Upper lobe of left lung (tissue), 6 donors: ENCODE measurements at regions not wholly inside any gene's neighbourhood (a gene's known extent, or its start where the extent isn't known, plus 50 kb on each side); places are given as distances from the start of the nearest gene placed in this dataset.

Source experiments
- ATAC-seq, 2 donors: fragments of 200-7000 bp; cut with Tn5 transposase; one replicate each; pipeline ENCODE4 v1.9.1; 2022; ENCODE audit warnings: mild to moderate bottlenecking in 2 of 2, moderate library complexity in 2 of 2; ENCODE audit not compliant: low FRiP score in 2 of 2
- DNase-seq, 2 donors: peaks; one replicate each; pipeline ENCODE4 v3.0.0-alpha.2; 2019 to 2020
- H3K27ac ChIP-seq, 4 donors: fragments of 200-600 bp; sonication (generic); one replicate each; pipeline ENCODE4 v1.5.1; 2016 to 2019
- H3K27me3 ChIP-seq, 4 donors: fragments of 200-600 bp; sonication (generic); one replicate each; pipeline ENCODE4 v1.5.1; 2017 to 2019
- H3K36me3 ChIP-seq, 4 donors: fragments of 200-600 bp; sonication (generic); one replicate each; pipeline ENCODE4 v1.5.1; 2016 to 2019
- H3K4me1 ChIP-seq, 4 donors: fragments of 200-600 bp; sonication (generic); one replicate each; pipeline ENCODE4 v1.5.1; 2018 to 2019
- H3K4me3 ChIP-seq, 4 donors: fragments of 200-600 bp; sonication (generic); one replicate each; pipeline ENCODE4 v1.5.1; 2017 to 2019; ENCODE audit warnings: mild to moderate bottlenecking in 2 of 4, moderate library complexity in 1 of 4
- H3K9me3 ChIP-seq, 4 donors: fragments of 200-600 bp; sonication (generic); one replicate each; pipeline ENCODE4 v1.5.1; 2018 to 2019
- EP300 ChIP-seq, 4 donors: sonication (generic); formaldehyde crosslinking; IDR thresholded peaks; one replicate each; pipeline ENCODE4 v1.5.1; 2017; ENCODE audit warnings: antibody characterized with exemption in 4 of 4, control low read depth in 2 of 4
- POLR2A ChIP-seq, 4 donors: fragments of 450-650 bp; IDR thresholded peaks; one replicate each; pipeline ENCODE4 v1.5.1; 2016 to 2017; ENCODE audit warnings: antibody characterized with exemption in 4 of 4, mild to moderate bottlenecking in 2 of 4
- POLR2AphosphoS5 ChIP-seq, 2 donors: sonication (generic); formaldehyde crosslinking; IDR thresholded peaks; one replicate each; pipeline ENCODE4 v1.5.1; 2017; ENCODE audit warnings: antibody characterized with exemption in 2 of 2
- WGBS, 2 donors: methylation state at CpG; one replicate each; pipeline ENCODE4 v1.1.5; 2017 to 2018; 5-methylcytosine and 5-hydroxymethylcytosine counted together
- TF ChIP-seq, protein P1 (sequence below), 6 experiments: fragments of 450-650 bp in 4 of 6; fragments of 200-600 bp in 2 of 6; sonication (generic) in 2 of 6; IDR thresholded peaks; one replicate each; pipeline ENCODE4 v1.5.1; 2016 to 2019; ENCODE audit warnings: antibody characterized with exemption in 6 of 6
- donor health status: DM: no; HTN: no; CAD: no; lungs with moderate emphysema.
- donor health status: DM: no; HTN: yes; CAD: no; lungs with severe emphysema.

DNA sequence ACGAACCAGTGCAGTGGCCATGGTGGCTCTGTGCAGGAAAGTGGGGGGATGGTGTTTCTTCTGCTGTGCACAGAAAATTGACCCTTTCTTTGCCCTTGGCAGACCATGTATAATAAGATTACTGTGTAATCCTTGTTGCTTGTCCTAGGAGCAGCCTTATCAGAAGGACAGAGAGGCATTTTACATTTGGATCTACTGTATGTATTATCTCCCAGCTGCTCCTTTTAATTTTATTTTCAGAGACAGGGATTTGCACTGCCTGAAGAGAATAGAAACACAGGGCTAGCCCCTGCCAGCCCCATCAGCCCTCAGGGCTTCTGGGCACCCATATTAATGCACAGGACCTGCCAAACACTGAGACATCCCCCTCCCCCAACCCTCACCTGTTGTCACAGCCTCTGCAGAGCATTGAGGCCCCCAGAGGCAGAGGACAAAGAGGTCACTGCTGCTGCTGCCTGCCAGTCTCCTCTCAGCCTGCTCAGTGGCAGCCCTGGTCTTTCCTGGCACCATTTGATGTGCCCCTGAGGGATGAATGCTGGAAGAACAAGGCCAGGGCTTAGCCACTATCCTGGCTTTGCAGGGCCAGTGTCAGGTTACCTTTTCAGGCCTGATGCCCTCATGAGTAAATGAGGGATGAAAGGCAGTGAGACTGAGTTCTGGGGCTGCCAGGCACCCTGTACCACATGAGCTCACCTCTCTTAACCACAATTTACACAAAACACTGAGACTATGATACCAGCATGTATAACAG is 533.4 kb downstream of the NTRK3 start:
- 23 to 60% methylated on average over 1 of the region's 1 CpG for WGBS, 2 donors
- no peak for ATAC-seq
- DNase-seq = no peak
- Histone ChIP-seq H3K27me3 (no peaks in the 10 kb centered on the region), H3K4me1 (no peaks in the 10 kb centered on the region), H3K9me3 (no peaks in the 10 kb centered on the region), H3K36me3 (no peaks in the 10 kb centered on the region), H3K27ac (no peak overlapping the region), H3K4me3 (no peak overlapping the region)
- no peak for TF ChIP-seq POLR2AphosphoS5 (IDR thresholded peaks at IDR 0.05)
- TF ChIP-seq, protein P1, sequence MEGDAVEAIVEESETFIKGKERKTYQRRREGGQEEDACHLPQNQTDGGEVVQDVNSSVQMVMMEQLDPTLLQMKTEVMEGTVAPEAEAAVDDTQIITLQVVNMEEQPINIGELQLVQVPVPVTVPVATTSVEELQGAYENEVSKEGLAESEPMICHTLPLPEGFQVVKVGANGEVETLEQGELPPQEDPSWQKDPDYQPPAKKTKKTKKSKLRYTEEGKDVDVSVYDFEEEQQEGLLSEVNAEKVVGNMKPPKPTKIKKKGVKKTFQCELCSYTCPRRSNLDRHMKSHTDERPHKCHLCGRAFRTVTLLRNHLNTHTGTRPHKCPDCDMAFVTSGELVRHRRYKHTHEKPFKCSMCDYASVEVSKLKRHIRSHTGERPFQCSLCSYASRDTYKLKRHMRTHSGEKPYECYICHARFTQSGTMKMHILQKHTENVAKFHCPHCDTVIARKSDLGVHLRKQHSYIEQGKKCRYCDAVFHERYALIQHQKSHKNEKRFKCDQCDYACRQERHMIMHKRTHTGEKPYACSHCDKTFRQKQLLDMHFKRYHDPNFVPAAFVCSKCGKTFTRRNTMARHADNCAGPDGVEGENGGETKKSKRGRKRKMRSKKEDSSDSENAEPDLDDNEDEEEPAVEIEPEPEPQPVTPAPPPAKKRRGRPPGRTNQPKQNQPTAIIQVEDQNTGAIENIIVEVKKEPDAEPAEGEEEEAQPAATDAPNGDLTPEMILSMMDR (IDR thresholded peaks at IDR 0.05) = no peak
- TF ChIP-seq POLR2A (IDR thresholded peaks at IDR 0.05) = no peak
- no peak for TF ChIP-seq EP300 (IDR thresholded peaks at IDR 0.05)

DNA sequence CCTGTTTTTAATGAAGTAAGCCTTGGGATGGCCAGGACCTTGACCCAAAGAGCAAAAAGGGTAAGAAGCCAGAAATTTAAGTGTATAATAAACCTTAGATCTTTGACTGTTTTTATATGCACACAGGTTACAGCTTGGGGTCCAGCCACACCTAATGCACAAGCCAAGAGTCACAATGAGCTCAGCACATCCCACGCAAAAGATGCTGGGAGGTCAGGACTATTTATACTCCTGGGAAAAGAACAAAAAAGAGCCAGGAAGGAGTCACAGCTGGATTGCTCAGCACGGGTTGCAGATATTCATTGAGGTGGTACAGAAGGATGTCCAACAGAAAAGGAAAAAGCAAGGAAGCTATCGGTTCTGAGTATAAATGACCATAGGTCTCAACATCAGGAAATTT is 536.3 kb downstream of the NTRK3 start:
- no peak for DNase-seq
- Histone ChIP-seq H3K9me3 (no peaks in the 10 kb centered on the region), H3K27ac (no peak overlapping the region), H3K36me3 (no peaks in the 10 kb centered on the region), H3K4me1 (no peaks in the 10 kb centered on the region), H3K27me3 (no peaks in the 10 kb centered on the region), H3K4me3 (no peak overlapping the region)
- WGBS, 2 donors = 74 to 84% methylated on average over 3 of the region's 3 CpGs
- ATAC-seq = no peak
- TF ChIP-seq, protein P1 (IDR thresholded peaks at IDR 0.05) = no peak
- no peak for TF ChIP-seq POLR2A (IDR thresholded peaks at IDR 0.05)
- no peak for TF ChIP-seq POLR2AphosphoS5 (IDR thresholded peaks at IDR 0.05)
- TF ChIP-seq EP300 (IDR thresholded peaks at IDR 0.05) = no peak

DNA sequence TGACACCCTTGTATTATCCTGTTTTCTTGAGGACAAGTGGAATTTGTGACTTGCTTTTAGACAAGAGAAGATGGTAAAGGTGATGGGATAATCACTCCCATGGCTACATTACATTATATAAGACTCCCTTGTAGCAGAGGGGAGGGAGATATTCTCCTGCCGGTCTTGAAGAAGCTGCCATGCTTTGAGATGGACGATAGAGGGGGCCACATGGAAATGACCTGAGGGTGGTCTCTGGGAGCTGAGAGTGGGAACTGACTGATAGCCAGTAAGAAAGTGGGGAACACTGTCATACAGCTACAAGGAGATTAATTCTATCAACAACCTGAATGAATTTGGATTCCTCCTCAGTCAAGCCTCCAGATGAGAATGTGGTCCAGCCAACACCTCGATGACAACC is 540.1 kb downstream of the NTRK3 start:
- Histone ChIP-seq H3K4me1 (no peaks in the 10 kb centered on the region), H3K4me3 (no peak overlapping the region), H3K9me3 (no peaks in the 10 kb centered on the region), H3K27ac (no peak overlapping the region), H3K36me3 (no peaks in the 10 kb centered on the region), H3K27me3 (no peaks in the 10 kb centered on the region)
- 43 to 53% methylated on average over 3 of the region's 3 CpGs for WGBS, 2 donors
- DNase-seq = no peak
- no peak for ATAC-seq
- TF ChIP-seq EP300 (IDR thresholded peaks at IDR 0.05) = no peak
- TF ChIP-seq, protein P1 (IDR thresholded peaks at IDR 0.05) = no peak
- TF ChIP-seq POLR2A (IDR thresholded peaks at IDR 0.05) = no peak
- TF ChIP-seq POLR2AphosphoS5 (IDR thresholded peaks at IDR 0.05) = no peak

DNA sequence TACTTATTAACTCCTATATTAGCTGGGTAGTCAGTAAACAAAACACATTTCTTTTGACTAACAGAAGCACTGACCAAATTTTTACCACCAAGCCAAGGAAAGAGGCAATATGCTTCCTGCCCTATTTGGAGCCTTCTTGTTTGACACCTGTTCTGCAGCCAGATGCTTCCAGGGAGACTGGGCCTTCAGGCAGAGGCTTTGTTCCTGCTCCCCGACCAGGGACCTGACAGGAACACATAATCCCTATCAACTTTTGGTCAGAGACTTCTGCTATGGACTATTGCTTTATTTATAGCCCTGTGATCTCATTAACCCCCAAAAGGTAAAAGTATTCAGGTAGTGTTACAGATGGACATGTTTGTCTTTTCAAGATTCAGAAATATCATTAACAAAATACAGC is 541.3 kb downstream of the NTRK3 start:
- H3K4me1 ChIP-seq = peaks cover 0 to 3% (median 0%) of the 10 kb centered on the region in 4 donors
- H3K36me3 ChIP-seq = no peaks in the 10 kb centered on the region
- H3K4me3 ChIP-seq = no peak overlapping the region
- no peaks in the 10 kb centered on the region for H3K9me3 ChIP-seq
- no peaks in the 10 kb centered on the region for H3K27me3 ChIP-seq
- no peak for ATAC-seq
- TF ChIP-seq EP300 (IDR thresholded peaks at IDR 0.05) (no peak), POLR2AphosphoS5 (IDR thresholded peaks at IDR 0.05) (no peak), POLR2A (IDR thresholded peaks at IDR 0.05) (no peak)
- TF ChIP-seq, protein P1 (IDR thresholded peaks at IDR 0.05) = no peak
- WGBS, 2 donors = 62 to 64% methylated on average over 1 of the region's 1 CpG
- DNase-seq = no peak
- H3K27ac ChIP-seq = no peak overlapping the region

DNA sequence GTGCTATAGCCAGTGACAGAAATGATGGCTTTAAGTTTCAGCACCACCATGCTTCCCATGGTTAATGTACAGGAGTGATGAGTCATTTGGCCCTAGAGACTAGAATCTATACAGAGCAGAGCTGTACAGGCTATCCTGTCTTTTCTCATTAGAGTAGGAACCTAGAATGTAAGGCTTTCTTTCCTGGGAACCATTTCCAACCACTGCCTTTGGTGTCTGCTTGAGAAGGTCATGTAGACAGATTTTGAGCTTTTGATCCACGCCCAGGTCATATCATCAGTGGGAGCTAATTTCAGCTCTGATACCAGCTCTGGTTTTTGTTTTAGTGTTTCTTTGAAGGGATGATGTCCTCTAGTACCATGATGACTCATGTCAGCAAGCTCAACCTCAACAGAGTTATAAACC is 543.1 kb downstream of the NTRK3 start:
- WGBS, 2 donors = 79 to 85% methylated on average over 1 of the region's 1 CpG
- H3K27ac ChIP-seq = no peak overlapping the region
- DNase-seq (no peak), ATAC-seq (no peak)
- no peaks in the 10 kb centered on the region for H3K9me3 ChIP-seq
- TF ChIP-seq POLR2AphosphoS5 (IDR thresholded peaks at IDR 0.05) (no peak), POLR2A (IDR thresholded peaks at IDR 0.05) (no peak), EP300 (IDR thresholded peaks at IDR 0.05) (no peak)
- TF ChIP-seq, protein P1 (IDR thresholded peaks at IDR 0.05) = no peak
- no peak overlapping the region for H3K4me3 ChIP-seq
- no peaks in the 10 kb centered on the region for H3K27me3 ChIP-seq
- H3K4me1 ChIP-seq = peaks cover 0 to 3% (median 0%) of the 10 kb centered on the region in 4 donors
- H3K36me3 ChIP-seq = no peaks in the 10 kb centered on the region
